Panc1 (cell line): ENCODE measurements at regions not wholly inside any gene's neighbourhood (a gene's known extent, or its start where the extent isn't known, plus 50 kb on each side); places are given as distances from the start of the nearest gene placed in this dataset.

Experiments
- CTCF ChIP-seq: fragments of 450-650 bp; IDR thresholded peaks from 2 replicates; pipeline ENCODE4 v1.5.1; 2017; ENCODE audit warnings: mild to moderate bottlenecking
- POLR2AphosphoS5 ChIP-seq: IDR thresholded peaks from 2 replicates; pipeline ENCODE4 v1.6.1; 2012; ENCODE audit warnings: mild to moderate bottlenecking, low read depth, low read length, moderate library complexity
- REST ChIP-seq, 2 experiments: IDR thresholded peaks; 2 replicates each; pipeline ENCODE4 v1.6.1; 2011 to 2012; ENCODE audit warnings: low read depth in 2 of 2, control low read depth in 1 of 2, low read length in 1 of 2, mild to moderate bottlenecking in 1 of 2, moderate library complexity in 1 of 2; ENCODE audit not compliant: insufficient read depth in 1 of 2

- TF ChIP-seq CTCF (no peak), POLR2AphosphoS5 (no peak), REST (IDR thresholded peaks at IDR 0.05; ENCODE audit: insufficient read depth in 1 of 2, low read depth in 2 of 2, low read length in 1 of 2) (no peak)
Measured at GRCh38 chr16:13414154-13414553, 505.8 kb upstream of the ERCC4 start.
